ENCODE measurements at regions not wholly inside any gene's neighbourhood (a gene's known extent, or its start where the extent isn't known, plus 50 kb on each side); places are given as distances from the start of the nearest gene placed in this dataset.

DNA sequence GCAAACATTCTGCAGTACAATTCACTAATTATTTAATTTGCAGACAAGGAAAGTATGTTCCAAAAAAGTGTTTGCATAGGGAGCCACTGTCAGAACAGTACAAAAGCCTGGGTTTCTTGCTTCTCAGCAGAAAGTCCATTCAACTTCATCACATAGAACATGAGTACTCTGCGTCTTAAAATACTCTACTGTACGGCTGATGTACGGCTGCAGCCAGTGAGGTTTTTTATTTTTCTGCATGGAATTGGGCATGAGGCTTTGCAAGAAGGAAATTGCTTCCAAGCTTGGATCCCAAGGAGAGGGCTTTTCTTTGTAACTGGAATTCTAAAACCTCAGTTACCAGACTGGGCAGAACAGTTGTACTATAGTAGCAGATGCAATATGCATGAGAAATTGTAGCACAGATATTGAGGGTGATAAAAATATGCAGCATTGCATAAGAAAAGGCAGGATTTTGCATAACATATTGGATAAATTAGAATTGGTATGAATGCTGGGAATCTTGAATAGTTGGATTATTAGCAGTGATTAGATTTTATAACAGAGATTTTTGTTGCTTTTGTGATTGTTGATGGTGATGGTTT is 178.1 kb upstream of the CDH9 start:
- Mint-ChIP-seq H3K4me1 (no peaks in the 10 kb centered on the region), H3K27ac (no peak overlapping the region), H3K36me3 (ENCODE audit: insufficient read depth in 1 of 3, low read depth in 3 of 3) (0 out of 7 replicates have a peak, but pooled peaks cover 0 to 2% (median 0%) of the 10 kb centered on the region in 3 experiments), H3K27me3 (ENCODE audit: low read depth) (no peaks in the 10 kb centered on the region), H3K9me3 (peaks cover 0 to 3% of the 10 kb centered on the region in 2 experiments; a peak in 3 of 5 replicates), H3K4me3 (no peak overlapping the region)
- no peak overlapping the region for H2AK5ac ChIP-seq (ENCODE audit: insufficient read length, low read length)
- no peak overlapping the region for H2BK15ac ChIP-seq (ENCODE audit: low read depth, low read length)
- no peak overlapping the region for H4K91ac ChIP-seq (ENCODE audit: insufficient read length, low read depth, low read length)
- no peak overlapping the region for H3K18ac ChIP-seq (ENCODE audit: insufficient read length, low read depth, low read length)
- no peaks in the 10 kb centered on the region for H3K27me3 ChIP-seq (ENCODE audit: insufficient read depth, low read length)
- no peak overlapping the region for H3T11ph ChIP-seq (ENCODE audit: low read length)
- no peaks in the 10 kb centered on the region for H3K79me1 ChIP-seq (ENCODE audit: insufficient read depth, low read depth, low read length, poor library complexity, severe bottlenecking)
- no peaks in the 10 kb centered on the region for H3K9me3 ChIP-seq (ENCODE audit: control insufficient read depth, low read depth, low read length)
- no peak overlapping the region for H2BK20ac ChIP-seq (ENCODE audit: low read depth, low read length, poor library complexity, severe bottlenecking)
- no peaks in the 10 kb centered on the region for H3K79me2 ChIP-seq (ENCODE audit: insufficient read depth, low read length)
- DNase-seq = no peak
- no peak overlapping the region for H3K4me2 ChIP-seq (ENCODE audit: insufficient read depth, insufficient read length, low read length)
- no peak overlapping the region for H3K56ac ChIP-seq (ENCODE audit: insufficient read length, low read depth, low read length)
- no peak overlapping the region for H4K5ac ChIP-seq (ENCODE audit: insufficient read length, low read depth, low read length)
- H3K23me2 ChIP-seq (ENCODE audit: insufficient read length, low read depth, low read length, poor library complexity, severe bottlenecking) = no peaks in the 10 kb centered on the region
- no peak overlapping the region for H2AFZ ChIP-seq (ENCODE audit: low read length)
- no peak overlapping the region for H2BK5ac ChIP-seq (ENCODE audit: insufficient read length, low read length)
- no peak overlapping the region for H2BK120ac ChIP-seq (ENCODE audit: low read depth, low read length, poor library complexity, severe bottlenecking)
- WGBS (ENCODE audit: extremely low coverage, insufficient read length, low lambda C conversion rate) = no CpG with 5 or more reads among the region's 3 CpGs
- H3K4ac ChIP-seq (ENCODE audit: low read depth, low read length) = no peak overlapping the region
- no peak overlapping the region for H4K8ac ChIP-seq (replicated peaks; ENCODE audit: insufficient read length, low read depth, low read length)
- no peaks in the 10 kb centered on the region for H4K20me1 ChIP-seq (ENCODE audit: control insufficient read depth, insufficient read depth, insufficient read length)
- TF ChIP-seq, protein P1, sequence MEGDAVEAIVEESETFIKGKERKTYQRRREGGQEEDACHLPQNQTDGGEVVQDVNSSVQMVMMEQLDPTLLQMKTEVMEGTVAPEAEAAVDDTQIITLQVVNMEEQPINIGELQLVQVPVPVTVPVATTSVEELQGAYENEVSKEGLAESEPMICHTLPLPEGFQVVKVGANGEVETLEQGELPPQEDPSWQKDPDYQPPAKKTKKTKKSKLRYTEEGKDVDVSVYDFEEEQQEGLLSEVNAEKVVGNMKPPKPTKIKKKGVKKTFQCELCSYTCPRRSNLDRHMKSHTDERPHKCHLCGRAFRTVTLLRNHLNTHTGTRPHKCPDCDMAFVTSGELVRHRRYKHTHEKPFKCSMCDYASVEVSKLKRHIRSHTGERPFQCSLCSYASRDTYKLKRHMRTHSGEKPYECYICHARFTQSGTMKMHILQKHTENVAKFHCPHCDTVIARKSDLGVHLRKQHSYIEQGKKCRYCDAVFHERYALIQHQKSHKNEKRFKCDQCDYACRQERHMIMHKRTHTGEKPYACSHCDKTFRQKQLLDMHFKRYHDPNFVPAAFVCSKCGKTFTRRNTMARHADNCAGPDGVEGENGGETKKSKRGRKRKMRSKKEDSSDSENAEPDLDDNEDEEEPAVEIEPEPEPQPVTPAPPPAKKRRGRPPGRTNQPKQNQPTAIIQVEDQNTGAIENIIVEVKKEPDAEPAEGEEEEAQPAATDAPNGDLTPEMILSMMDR (conservative IDR thresholded peaks at IDR 0.05) = no peak
- no peak overlapping the region for H3K23ac ChIP-seq (ENCODE audit: insufficient read length, low read depth, low read length)
- H3K27ac ChIP-seq (ENCODE audit: insufficient read length, low read depth, low read length) = no peak overlapping the region
- H3K4me1 ChIP-seq (ENCODE audit: insufficient read depth, low read length) = no peaks in the 10 kb centered on the region
- no peak overlapping the region for H3K14ac ChIP-seq (ENCODE audit: insufficient read depth, low read length)
- no peak overlapping the region for H2BK12ac ChIP-seq (ENCODE audit: insufficient read length, low read depth, low read length)
- no peak overlapping the region for H3K9ac ChIP-seq (ENCODE audit: extremely low read depth, insufficient read length, low read length)

Data from H9 (cell line).